ENCODE measurements at regions not wholly inside any gene's neighbourhood (a gene's known extent, or its start where the extent isn't known, plus 50 kb on each side); places are given as distances from the start of the nearest gene placed in this dataset.

GRCh38 chr13:85626603-85627002, 172.6 kb downstream of the SLITRK6 start:
- DNase-seq (ENCODE audit: low spot score): no peak
- H3K27me3 ChIP-seq (replicated peaks; ENCODE audit: insufficient read depth, low read depth, low read length, poor library complexity): no peaks in the 10 kb centered on the region
- H3K9me3 ChIP-seq (ENCODE audit: low read depth, low read length, poor library complexity, severe bottlenecking): no peaks in the 10 kb centered on the region
- no peaks in the 10 kb centered on the region for H3K36me3 ChIP-seq (ENCODE audit: insufficient read depth, low read length, poor library complexity, severe bottlenecking)
- CTCF ChIA-PET: no interaction called here
- POLR2A ChIA-PET (ENCODE audit: low non-redundant PET): no interaction called here
- no peaks in the 10 kb centered on the region for H3K4me1 ChIP-seq (ENCODE audit: insufficient read depth, low read length, poor library complexity, severe bottlenecking)
- H3K27ac ChIP-seq (ENCODE audit: low read depth, low read length, poor library complexity, severe bottlenecking): no peak overlapping the region
- BruUV-seq (replicated peaks): no TSS peak
- TF ChIP-seq CTCF (conservative IDR thresholded peaks at IDR 0.05; ENCODE audit: low read depth, low read length) (no peak), EZH2 (IDR thresholded peaks at IDR 0.05; ENCODE audit: borderline replicate concordance, low read depth, low read length, poor library complexity, severe bottlenecking) (no peak)
- no peak overlapping the region for H3K4me3 ChIP-seq (ENCODE audit: low read depth, low read length, poor library complexity, severe bottlenecking)
- intact Hi-C loops (cut with micrococcal nuclease; ENCODE audit: unreplicated experiment): no loop called here

GRCh38 chr13:85619321-85619720, 179.9 kb downstream of the SLITRK6 start:
- Histone ChIP-seq H3K4me1 (ENCODE audit: insufficient read depth, low read length, poor library complexity, severe bottlenecking) (no peaks in the 10 kb centered on the region), H3K36me3 (ENCODE audit: insufficient read depth, low read length, poor library complexity, severe bottlenecking) (no peaks in the 10 kb centered on the region), H3K27ac (ENCODE audit: low read depth, low read length, poor library complexity, severe bottlenecking) (no peak overlapping the region), H3K9me3 (ENCODE audit: low read depth, low read length, poor library complexity, severe bottlenecking) (no peaks in the 10 kb centered on the region), H3K4me3 (ENCODE audit: low read depth, low read length, poor library complexity, severe bottlenecking) (no peak overlapping the region), H3K27me3 (replicated peaks; ENCODE audit: insufficient read depth, low read depth, low read length, poor library complexity) (no peaks in the 10 kb centered on the region)
- TF ChIP-seq EZH2 (IDR thresholded peaks at IDR 0.05; ENCODE audit: borderline replicate concordance, low read depth, low read length, poor library complexity, severe bottlenecking) (no peak), CTCF (conservative IDR thresholded peaks at IDR 0.05; ENCODE audit: low read depth, low read length) (no peak)
- ChIA-PET POLR2A (ENCODE audit: low non-redundant PET) (no interaction called here), CTCF (no interaction called here)
- DNase-seq (ENCODE audit: low spot score): no peak
- no TSS peak for BruUV-seq (replicated peaks)
- intact Hi-C loops (cut with micrococcal nuclease; ENCODE audit: unreplicated experiment): no loop called here

- intact Hi-C loops (cut with micrococcal nuclease; ENCODE audit: unreplicated experiment): no loop called here
- Histone ChIP-seq H3K4me1 (ENCODE audit: insufficient read depth, low read length, poor library complexity, severe bottlenecking) (no peaks in the 10 kb centered on the region), H3K27ac (ENCODE audit: low read depth, low read length, poor library complexity, severe bottlenecking) (no peak overlapping the region), H3K4me3 (ENCODE audit: low read depth, low read length, poor library complexity, severe bottlenecking) (no peak overlapping the region), H3K27me3 (replicated peaks; ENCODE audit: insufficient read depth, low read depth, low read length, poor library complexity) (no peaks in the 10 kb centered on the region), H3K36me3 (ENCODE audit: insufficient read depth, low read length, poor library complexity, severe bottlenecking) (no peaks in the 10 kb centered on the region), H3K9me3 (ENCODE audit: low read depth, low read length, poor library complexity, severe bottlenecking) (no peaks in the 10 kb centered on the region)
- no peak for TF ChIP-seq CTCF (conservative IDR thresholded peaks at IDR 0.05; ENCODE audit: low read depth, low read length)
- no peak for TF ChIP-seq EZH2 (IDR thresholded peaks at IDR 0.05; ENCODE audit: borderline replicate concordance, low read depth, low read length, poor library complexity, severe bottlenecking)
- no TSS peak for BruUV-seq (replicated peaks)
- CTCF ChIA-PET: no interaction called here
- POLR2A ChIA-PET (ENCODE audit: low non-redundant PET): no interaction called here
- DNase-seq (ENCODE audit: low spot score): no peak
These were observed 180.7 kb downstream of the SLITRK6 start for GRCh38 chr13:85618521-85618920.
